ENCODE measurements at regions not wholly inside any gene's neighbourhood (a gene's known extent, or its start where the extent isn't known, plus 50 kb on each side); places are given as distances from the start of the nearest gene placed in this dataset.

DNA sequence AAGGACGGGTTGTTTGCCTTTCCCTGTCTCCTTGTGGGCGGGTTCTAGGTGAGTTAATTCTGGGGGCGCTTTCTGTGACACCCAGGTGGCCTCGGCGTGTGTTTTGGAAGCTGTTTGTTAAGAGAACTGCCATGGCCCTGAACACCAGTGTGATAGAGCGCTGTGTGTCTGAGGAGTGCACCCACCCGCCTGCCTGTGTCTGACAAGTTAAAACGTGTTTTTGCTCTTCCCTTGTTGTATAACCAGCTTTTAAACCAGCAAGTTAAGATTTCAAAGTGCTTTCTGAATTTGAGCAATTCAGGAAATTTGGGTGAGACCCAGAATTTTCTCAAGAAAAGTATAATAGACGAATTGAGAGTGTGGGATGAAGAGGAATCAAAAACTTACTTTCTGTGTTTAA, 55.2 kb upstream of the HGFAC start:
- TF ChIP-seq POLR2A (IDR thresholded peaks at IDR 0.05): no peak
- TF ChIP-seq, protein P1, sequence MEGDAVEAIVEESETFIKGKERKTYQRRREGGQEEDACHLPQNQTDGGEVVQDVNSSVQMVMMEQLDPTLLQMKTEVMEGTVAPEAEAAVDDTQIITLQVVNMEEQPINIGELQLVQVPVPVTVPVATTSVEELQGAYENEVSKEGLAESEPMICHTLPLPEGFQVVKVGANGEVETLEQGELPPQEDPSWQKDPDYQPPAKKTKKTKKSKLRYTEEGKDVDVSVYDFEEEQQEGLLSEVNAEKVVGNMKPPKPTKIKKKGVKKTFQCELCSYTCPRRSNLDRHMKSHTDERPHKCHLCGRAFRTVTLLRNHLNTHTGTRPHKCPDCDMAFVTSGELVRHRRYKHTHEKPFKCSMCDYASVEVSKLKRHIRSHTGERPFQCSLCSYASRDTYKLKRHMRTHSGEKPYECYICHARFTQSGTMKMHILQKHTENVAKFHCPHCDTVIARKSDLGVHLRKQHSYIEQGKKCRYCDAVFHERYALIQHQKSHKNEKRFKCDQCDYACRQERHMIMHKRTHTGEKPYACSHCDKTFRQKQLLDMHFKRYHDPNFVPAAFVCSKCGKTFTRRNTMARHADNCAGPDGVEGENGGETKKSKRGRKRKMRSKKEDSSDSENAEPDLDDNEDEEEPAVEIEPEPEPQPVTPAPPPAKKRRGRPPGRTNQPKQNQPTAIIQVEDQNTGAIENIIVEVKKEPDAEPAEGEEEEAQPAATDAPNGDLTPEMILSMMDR (IDR thresholded peaks at IDR 0.05): no peak

Data from right lobe of liver (tissue), 4 donors.